T-cell (primary cell): ENCODE measurements at regions not wholly inside any gene's neighbourhood (a gene's known extent, or its start where the extent isn't known, plus 50 kb on each side); places are given as distances from the start of the nearest gene placed in this dataset.

Source experiments
- ATAC-seq, 4 experiments: fragments of 200-7000 bp in 3 of 4; fragments of 150-1000 bp in 1 of 4; cut with Tn5 transposase; replicated peaks in 1 of 4; 1 replicate in 3 of 4; 2 replicates in 1 of 4; pipeline ENCODE4 v1.10.0; 2021; ENCODE audit warnings: moderate library complexity in 3 of 4, mild to moderate bottlenecking in 2 of 4, moderate number of reproducible peaks in 1 of 4
- CTCF ChIA-PET, 2 donors: fragments of 300-600 bp; sonication (Branson Sonifier 250); formaldehyde crosslinking; loops; one replicate each; lab custom pipeline; 2022; ENCODE audit warnings: antibody characterized with exemption in 2 of 2; lab: Charles Lee
- POLR2A ChIA-PET, 2 donors: fragments of 300-600 bp; sonication (Branson Sonifier 250); formaldehyde crosslinking; loops; one replicate each; lab custom pipeline; 2022; ENCODE audit warnings: antibody characterized with exemption in 2 of 2; lab: Charles Lee
- DNase-seq, 35 experiments: peaks; one replicate each; pipeline versions ENCODE4 v3.0.0 to v3.0.0-alpha.2; 2013 to 2023
- H3K27ac ChIP-seq: one replicate; pipeline ENCODE4 v1.5.1; 2013; ENCODE audit warnings: low read length
- H3K27me3 ChIP-seq, 2 experiments: replicated peaks in 1 of 2; 1 replicate in 1 of 2; 2 replicates in 1 of 2; pipeline versions ENCODE4 v1.6.1 to v1.7.0; 2013; ENCODE audit warnings: low read length in 1 of 2, mixed read lengths in 1 of 2; ENCODE audit not compliant: control insufficient read depth in 2 of 2, insufficient read depth in 2 of 2; ENCODE audit errors: extremely low read depth in 1 of 2
- H3K36me3 ChIP-seq, 2 donors: 1 replicate in 1 of 2; 2 replicates in 1 of 2; pipeline versions ENCODE4 v1.6.1 to v1.7.0; 2013; ENCODE audit warnings: low read length in 1 of 2; ENCODE audit not compliant: control insufficient read depth in 2 of 2, insufficient read depth in 1 of 2; ENCODE audit errors: extremely low read depth in 1 of 2
- H3K4me1 ChIP-seq, 2 experiments: 1 replicate in 1 of 2; 2 replicates in 1 of 2; pipeline versions ENCODE4 v1.6.1 to v1.7.0; 2013; ENCODE audit warnings: low read length in 2 of 2, mixed read lengths in 1 of 2; ENCODE audit not compliant: insufficient read depth in 2 of 2, control insufficient read depth in 1 of 2; ENCODE audit errors: extremely low read depth in 1 of 2
- H3K4me3 ChIP-seq, 2 donors: 1 replicate in 1 of 2; 2 replicates in 1 of 2; pipeline versions ENCODE4 v1.5.1 to v1.7.0; 2013; ENCODE audit warnings: mild to moderate bottlenecking in 2 of 2, low read length in 1 of 2, moderate library complexity in 1 of 2; ENCODE audit not compliant: control insufficient read depth in 1 of 2; ENCODE audit errors: extremely low read depth in 1 of 2
- H3K9me3 ChIP-seq: 2 replicates; pipeline ENCODE4 v1.7.0; 2013
- H3K27ac Mint-ChIP-seq, 2 donors: one replicate each; pipeline ENCODE4 v1.8.0; 2020 to 2021; ENCODE audit warnings: mild to moderate bottlenecking in 2 of 2, mixed read lengths in 2 of 2
- H3K27me3 Mint-ChIP-seq, 2 donors: one replicate each; pipeline ENCODE4 v1.8.0; 2021 to 2022; ENCODE audit warnings: mixed read lengths in 2 of 2
- H3K36me3 Mint-ChIP-seq: one replicate; pipeline ENCODE4 v1.8.0; 2021; ENCODE audit warnings: mixed read lengths
- H3K4me1 Mint-ChIP-seq, 3 donors: one replicate each; pipeline ENCODE4 v1.8.0; 2020 to 2022; ENCODE audit warnings: mixed read lengths in 3 of 3, mild to moderate bottlenecking in 1 of 3
- H3K4me3 Mint-ChIP-seq, 3 donors: one replicate each; pipeline ENCODE4 v1.8.0; 2020 to 2022; ENCODE audit warnings: mild to moderate bottlenecking in 3 of 3, mixed read lengths in 3 of 3, moderate library complexity in 3 of 3
- H3K9me3 Mint-ChIP-seq, 3 donors: one replicate each; pipeline ENCODE4 v1.8.0; 2020 to 2022; ENCODE audit warnings: mixed read lengths in 3 of 3
- WGBS: methylation state at CpG from one replicate; pipeline ENCODE4 v1.1.5; 2013; ENCODE audit warnings: missing lambda C conversion rate; ENCODE audit not compliant: insufficient coverage; 5-methylcytosine and 5-hydroxymethylcytosine counted together

DNA sequence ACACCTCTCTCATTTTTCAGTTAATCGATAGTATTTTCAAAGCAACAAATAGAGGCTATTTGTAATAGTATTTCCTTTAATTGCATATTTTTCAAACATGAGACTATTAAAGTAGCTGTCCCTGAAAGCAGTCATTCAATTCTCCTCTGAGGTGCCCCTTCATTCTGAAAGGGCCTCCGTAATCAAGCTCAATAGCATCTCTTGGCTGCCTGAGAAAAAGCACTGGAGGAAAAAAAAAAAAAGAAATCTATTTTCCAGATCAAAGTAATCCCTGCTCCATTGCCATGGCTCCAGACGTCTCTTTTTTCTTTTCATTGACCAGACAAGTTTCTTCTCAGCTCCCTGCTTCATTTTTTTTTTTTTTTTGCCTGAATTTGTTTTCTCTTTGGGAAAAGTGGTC, 154.5 kb upstream of the BLID start:
- WGBS = 83% methylated on average over 1 of the region's 3 CpGs
- Mint-ChIP-seq H3K9me3 (no peaks in the 10 kb centered on the region), H3K4me3 (no peak overlapping the region), H3K27me3 (peaks cover 4 to 5% of the 10 kb centered on the region in 2 donors), H3K36me3 (no peaks in the 10 kb centered on the region), H3K27ac (no peak overlapping the region), H3K4me1 (no peaks in the 10 kb centered on the region)
- DNase-seq (no peak), ATAC-seq (no peak)
- Histone ChIP-seq H3K27me3 (peaks cover 0 to 3% of the 10 kb centered on the region in 2 experiments), H3K4me1 (no peaks in the 10 kb centered on the region), H3K36me3 (no peaks in the 10 kb centered on the region), H3K27ac (no peak overlapping the region), H3K9me3 (no peaks in the 10 kb centered on the region), H3K4me3 (no peak overlapping the region)
- ChIA-PET POLR2A (no interaction called here), CTCF (no interaction called here)

DNA sequence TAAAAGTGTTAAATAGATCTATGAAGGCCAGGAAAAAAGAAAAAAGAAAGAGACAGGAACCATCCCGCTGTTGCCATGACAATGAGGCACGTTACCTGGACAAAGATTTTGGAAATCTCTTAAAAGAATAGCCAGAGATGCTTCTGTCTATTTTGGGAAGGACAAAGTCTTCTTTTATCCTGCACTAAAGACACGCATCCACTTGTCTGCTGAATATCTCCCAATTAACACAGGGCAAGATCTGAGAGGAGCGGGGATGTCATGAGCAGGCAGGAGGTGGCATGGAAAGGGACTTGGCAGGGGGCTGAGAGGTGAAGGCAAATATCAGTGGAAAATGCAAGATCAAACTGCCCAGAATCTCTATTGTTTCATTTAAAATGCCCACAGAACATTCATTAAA, 153.8 kb upstream of the BLID start:
- Mint-ChIP-seq H3K4me1 (no peaks in the 10 kb centered on the region), H3K36me3 (no peaks in the 10 kb centered on the region), H3K27ac (no peak overlapping the region), H3K4me3 (no peak overlapping the region), H3K27me3 (peaks cover 4 to 5% of the 10 kb centered on the region in 2 donors), H3K9me3 (no peaks in the 10 kb centered on the region)
- Histone ChIP-seq H3K4me1 (no peaks in the 10 kb centered on the region), H3K27me3 (peaks cover 0 to 3% of the 10 kb centered on the region in 2 experiments), H3K9me3 (no peaks in the 10 kb centered on the region), H3K27ac (no peak overlapping the region), H3K4me3 (no peak overlapping the region), H3K36me3 (no peaks in the 10 kb centered on the region)
- CTCF ChIA-PET = no interaction called here
- 88% methylated on average over 2 of the region's 4 CpGs for WGBS
- ATAC-seq (no peak), DNase-seq (no peak)
- POLR2A ChIA-PET = no interaction called here

DNA sequence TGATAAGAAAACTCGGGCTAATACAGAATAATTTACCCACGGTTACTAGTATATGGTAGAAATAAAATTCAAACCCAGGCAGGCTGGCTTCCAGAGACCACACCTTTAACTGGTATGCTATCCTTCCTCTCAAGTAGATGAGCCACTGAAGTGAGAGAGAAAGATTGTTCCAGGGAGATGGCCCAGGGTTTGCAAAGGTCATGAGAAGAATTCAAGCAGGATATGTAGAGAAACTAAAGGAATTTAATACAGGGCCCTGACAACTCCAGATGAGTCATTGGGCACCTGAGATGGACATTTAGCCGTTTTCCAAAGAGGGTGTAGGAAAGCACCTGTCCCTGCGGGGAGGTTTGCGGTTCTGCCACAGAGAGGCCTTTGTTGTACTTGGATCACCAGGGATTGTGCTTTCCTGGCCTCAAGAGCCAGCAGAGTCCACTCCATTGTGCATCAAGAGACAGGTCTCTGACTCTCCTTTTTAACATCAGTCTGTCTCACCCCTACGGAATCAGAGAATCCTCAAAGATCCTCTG, 152.7 kb upstream of the BLID start:
- no peak for ATAC-seq
- Mint-ChIP-seq H3K36me3 (no peaks in the 10 kb centered on the region), H3K27me3 (peaks cover 4 to 5% of the 10 kb centered on the region in 2 donors), H3K4me3 (no peak overlapping the region), H3K4me1 (no peaks in the 10 kb centered on the region), H3K9me3 (peaks cover 0 to 2% (median 0%) of the 10 kb centered on the region in 3 donors), H3K27ac (no peak overlapping the region)
- DNase-seq = no peak
- Histone ChIP-seq H3K27ac (no peak overlapping the region), H3K36me3 (no peaks in the 10 kb centered on the region), H3K4me1 (no peaks in the 10 kb centered on the region), H3K27me3 (peaks cover 0 to 5% of the 10 kb centered on the region in 2 experiments), H3K4me3 (no peak overlapping the region), H3K9me3 (no peaks in the 10 kb centered on the region)
- ChIA-PET POLR2A (no interaction called here), CTCF (no interaction called here)
- 78% methylated on average over 4 of the region's 6 CpGs for WGBS

DNA sequence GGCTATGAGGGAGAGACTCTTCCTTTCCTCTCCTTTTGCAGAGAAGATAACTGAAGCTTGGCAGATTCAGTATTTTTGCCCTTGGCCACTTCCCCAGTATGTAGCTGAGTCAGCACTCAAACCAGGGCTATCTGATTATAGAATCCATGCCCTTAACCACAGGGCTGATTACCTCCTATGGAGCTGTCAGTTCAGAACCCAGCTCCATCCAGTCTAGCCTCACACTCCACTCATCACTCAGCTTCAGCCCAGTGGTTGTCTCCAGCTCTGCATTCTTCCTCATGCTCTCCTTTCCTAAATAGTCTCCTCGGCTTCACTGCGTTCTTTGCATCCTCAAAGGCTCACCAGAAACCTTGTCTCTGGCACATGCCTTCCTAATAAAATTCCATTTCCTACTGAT, 151.6 kb upstream of the BLID start:
- H3K4me1 ChIP-seq = no peaks in the 10 kb centered on the region
- H3K4me3 ChIP-seq = no peak overlapping the region
- H3K36me3 Mint-ChIP-seq = no peaks in the 10 kb centered on the region
- ChIA-PET CTCF (no interaction called here), POLR2A (no interaction called here)
- no peak for DNase-seq
- no CpG with 5 or more reads among the region's 2 CpGs for WGBS
- peaks cover 4 to 5% of the 10 kb centered on the region in 2 donors for H3K27me3 Mint-ChIP-seq
- H3K4me3 Mint-ChIP-seq = no peak overlapping the region
- peaks cover 0 to 2% (median 0%) of the 10 kb centered on the region in 3 donors for H3K9me3 Mint-ChIP-seq
- peaks cover 0 to 5% of the 10 kb centered on the region in 2 experiments for H3K27me3 ChIP-seq
- no peak for ATAC-seq
- H3K9me3 ChIP-seq = no peaks in the 10 kb centered on the region
- no peaks in the 10 kb centered on the region for H3K4me1 Mint-ChIP-seq
- no peaks in the 10 kb centered on the region for H3K36me3 ChIP-seq
- H3K27ac ChIP-seq = no peak overlapping the region
- no peak overlapping the region for H3K27ac Mint-ChIP-seq

DNA sequence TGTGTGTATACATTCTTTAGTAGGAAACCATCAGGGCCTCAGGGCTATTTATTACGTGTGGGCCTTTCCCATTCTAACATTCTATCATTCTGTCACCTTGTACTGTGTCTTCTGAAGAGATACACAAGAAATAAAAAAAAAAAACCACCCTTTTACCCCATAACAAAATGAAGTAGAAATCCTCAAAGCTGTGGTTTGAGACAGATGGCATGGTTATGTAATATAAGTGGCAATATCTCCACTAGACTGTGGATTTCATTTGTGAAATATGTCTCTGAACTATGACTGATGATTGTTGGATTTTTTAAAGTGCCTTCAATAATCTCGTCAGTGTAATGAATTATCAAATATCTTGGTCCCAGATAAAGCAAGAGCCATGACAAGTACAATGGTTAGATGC, 150.0 kb upstream of the BLID start:
- H3K36me3 ChIP-seq = no peaks in the 10 kb centered on the region
- CTCF ChIA-PET = no interaction called here
- 17% methylated on average over 1 of the region's 2 CpGs for WGBS

DNA sequence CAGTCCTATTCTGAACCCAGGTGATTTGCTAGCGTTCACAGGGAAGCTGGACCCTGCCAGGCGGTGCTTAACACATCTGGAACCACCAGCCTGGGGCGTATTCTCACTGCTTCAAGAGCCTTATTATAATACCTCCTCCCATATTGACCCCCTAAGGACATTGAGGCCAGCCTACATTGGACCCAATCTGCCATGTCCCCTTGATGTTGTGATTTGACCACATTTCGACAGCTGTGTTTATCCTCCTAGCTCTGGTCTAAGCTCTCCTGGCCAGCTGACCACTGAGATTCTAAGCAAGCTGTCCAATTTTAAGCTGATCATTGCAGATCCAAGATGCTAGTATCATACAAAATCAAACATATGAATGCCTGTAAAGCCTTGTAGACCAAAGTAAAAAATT, 148.1 kb upstream of the BLID start:
- ATAC-seq (no peak), DNase-seq (no peak)
- no peak overlapping the region for H3K27ac Mint-ChIP-seq
- Histone ChIP-seq H3K27me3 (peaks cover 0 to 2% of the 10 kb centered on the region in 2 experiments), H3K36me3 (no peaks in the 10 kb centered on the region), H3K4me1 (no peaks in the 10 kb centered on the region), H3K4me3 (no peak overlapping the region), H3K27ac (no peak overlapping the region), H3K9me3 (no peaks in the 10 kb centered on the region)
- H3K4me1 Mint-ChIP-seq = no peaks in the 10 kb centered on the region
- no peaks in the 10 kb centered on the region for H3K36me3 Mint-ChIP-seq
- ChIA-PET POLR2A (no interaction called here), CTCF (no interaction called here)
- peaks cover 0 to 3% (median 2%) of the 10 kb centered on the region in 3 donors for H3K9me3 Mint-ChIP-seq
- H3K27me3 Mint-ChIP-seq = peaks cover 0 to 6% of the 10 kb centered on the region in 2 donors
- no peak overlapping the region for H3K4me3 Mint-ChIP-seq
- 73% methylated on average over 4 of the region's 4 CpGs for whole genome bisulfite sequencing

More for the DNA sequence above, 150.0 kb upstream of the BLID start:
- peaks cover 0 to 2% (median 0%) of the 10 kb centered on the region in 3 donors for H3K9me3 Mint-ChIP-seq
- no peaks in the 10 kb centered on the region for H3K4me1 Mint-ChIP-seq
- Histone ChIP-seq H3K9me3 (no peaks in the 10 kb centered on the region), H3K4me1 (no peaks in the 10 kb centered on the region), H3K27me3 (peaks cover 0 to 2% of the 10 kb centered on the region in 2 experiments), H3K4me3 (no peak overlapping the region), H3K27ac (no peak overlapping the region)
- peaks cover 4 to 5% of the 10 kb centered on the region in 2 donors for H3K27me3 Mint-ChIP-seq
- no peak for ATAC-seq
- no peaks in the 10 kb centered on the region for H3K36me3 Mint-ChIP-seq
- H3K4me3 Mint-ChIP-seq = no peak overlapping the region
- POLR2A ChIA-PET = no interaction called here
- no peak for DNase-seq
- no peak overlapping the region for H3K27ac Mint-ChIP-seq

DNA sequence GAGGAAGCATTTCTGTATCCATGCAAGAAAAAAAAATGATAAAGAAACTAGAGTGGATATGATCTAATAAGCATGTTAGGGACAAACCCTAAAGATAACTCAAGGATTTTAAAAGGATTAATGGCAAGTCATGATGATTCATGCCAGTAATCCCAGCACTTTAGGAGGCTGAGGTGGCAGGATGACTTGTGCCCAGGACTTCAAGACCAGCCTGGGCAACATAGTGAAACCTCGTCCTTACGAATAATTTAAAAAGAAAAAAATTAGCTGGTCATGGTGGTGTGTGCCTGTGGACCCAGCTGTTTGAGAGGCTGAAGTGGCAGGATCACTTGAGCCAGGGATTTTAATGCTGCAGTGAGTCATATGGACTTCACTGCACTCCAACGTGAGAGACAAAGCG, 145.5 kb upstream of the BLID start:
- H3K27ac Mint-ChIP-seq = no peak overlapping the region
- H3K27me3 ChIP-seq = peaks cover 0 to 2% of the 10 kb centered on the region in 2 experiments
- POLR2A ChIA-PET = no interaction called here
- peaks cover 0 to 8% of the 10 kb centered on the region in 2 donors for H3K27me3 Mint-ChIP-seq
- H3K36me3 Mint-ChIP-seq = no peaks in the 10 kb centered on the region
- no peaks in the 10 kb centered on the region for H3K4me1 ChIP-seq
- H3K9me3 ChIP-seq = no peaks in the 10 kb centered on the region
- ATAC-seq (no peak), DNase-seq (no peak)
- CTCF ChIA-PET = no interaction called here
- H3K4me3 Mint-ChIP-seq = no peak overlapping the region
- H3K4me3 ChIP-seq = no peak overlapping the region
- H3K27ac ChIP-seq = no peak overlapping the region
- WGBS = no CpG with 5 or more reads among the region's 4 CpGs
- H3K4me1 Mint-ChIP-seq = no peaks in the 10 kb centered on the region
- peaks cover 0 to 3% (median 2%) of the 10 kb centered on the region in 3 donors for H3K9me3 Mint-ChIP-seq
- no peaks in the 10 kb centered on the region for H3K36me3 ChIP-seq
